NCI-H82 treated with DMSO at 0.1 percent for 48 hours (cell line): ENCODE measurements at regions not wholly inside any gene's neighbourhood (a gene's known extent, or its start where the extent isn't known, plus 50 kb on each side); places are given as distances from the start of the nearest gene placed in this dataset.

Source experiments
- DNase-seq: peaks from one replicate; lab custom pipeline; 2025; ENCODE audit not compliant: unreplicated experiment; lab: John Stamatoyannopoulos, UW

- DNase-seq = no peak
Observed at GRCh38 chr21:33155005-33155404, 74.7 kb upstream of the IFNAR2 start.

- no peak for DNase-seq
Observed at GRCh38 chr21:33155422-33155821, 74.3 kb upstream of the IFNAR2 start.

- DNase-seq = no peak
Observed at GRCh38 chr21:33157303-33157702, 72.4 kb upstream of the IFNAR2 start.

GRCh38 chr21:33158654-33159053 is 71.1 kb upstream of the IFNAR2 start:
- DNase-seq = no peak

GRCh38 chr21:33162436-33162951 is 67.2 kb upstream of the IFNAR2 start:
- no peak for DNase-seq

- no peak for DNase-seq
Observed at GRCh38 chr21:33168886-33169285, 60.9 kb upstream of the IFNAR2 start.

GRCh38 chr21:33169359-33169758 is 60.4 kb upstream of the IFNAR2 start:
- DNase-seq = no peak

- DNase-seq = peak; percentile 13
Observed at GRCh38 chr21:33171616-33172169, 58.0 kb upstream of the IFNAR2 start.

GRCh38 chr21:33174756-33175155 is 55.0 kb upstream of the IFNAR2 start:
- DNase-seq = no peak
